ENCODE measurements at regions not wholly inside any gene's neighbourhood (a gene's known extent, or its start where the extent isn't known, plus 50 kb on each side); places are given as distances from the start of the nearest gene placed in this dataset.

DNA sequence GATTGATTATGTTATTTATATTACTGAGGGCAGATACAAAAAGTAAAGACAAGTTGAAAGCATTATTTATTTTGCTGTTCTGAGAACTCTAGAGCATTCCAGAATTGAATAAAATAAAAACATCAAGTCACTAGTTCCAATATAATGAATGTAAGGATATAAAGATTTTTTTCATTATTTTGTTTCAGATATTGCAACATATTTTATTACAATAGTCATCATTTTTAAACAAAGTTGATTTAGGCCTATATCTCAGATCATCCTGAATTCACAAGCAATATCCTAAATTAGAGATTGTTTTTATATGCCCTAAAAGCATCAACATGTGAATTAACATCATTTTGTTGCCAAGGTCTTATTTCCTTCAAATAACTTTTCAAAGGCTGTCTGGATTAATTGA, 535.6 kb upstream of the KCND2 start:
- no peak for TF ChIP-seq POLR2A (IDR thresholded peaks at IDR 0.05)
- TF ChIP-seq, protein P1, sequence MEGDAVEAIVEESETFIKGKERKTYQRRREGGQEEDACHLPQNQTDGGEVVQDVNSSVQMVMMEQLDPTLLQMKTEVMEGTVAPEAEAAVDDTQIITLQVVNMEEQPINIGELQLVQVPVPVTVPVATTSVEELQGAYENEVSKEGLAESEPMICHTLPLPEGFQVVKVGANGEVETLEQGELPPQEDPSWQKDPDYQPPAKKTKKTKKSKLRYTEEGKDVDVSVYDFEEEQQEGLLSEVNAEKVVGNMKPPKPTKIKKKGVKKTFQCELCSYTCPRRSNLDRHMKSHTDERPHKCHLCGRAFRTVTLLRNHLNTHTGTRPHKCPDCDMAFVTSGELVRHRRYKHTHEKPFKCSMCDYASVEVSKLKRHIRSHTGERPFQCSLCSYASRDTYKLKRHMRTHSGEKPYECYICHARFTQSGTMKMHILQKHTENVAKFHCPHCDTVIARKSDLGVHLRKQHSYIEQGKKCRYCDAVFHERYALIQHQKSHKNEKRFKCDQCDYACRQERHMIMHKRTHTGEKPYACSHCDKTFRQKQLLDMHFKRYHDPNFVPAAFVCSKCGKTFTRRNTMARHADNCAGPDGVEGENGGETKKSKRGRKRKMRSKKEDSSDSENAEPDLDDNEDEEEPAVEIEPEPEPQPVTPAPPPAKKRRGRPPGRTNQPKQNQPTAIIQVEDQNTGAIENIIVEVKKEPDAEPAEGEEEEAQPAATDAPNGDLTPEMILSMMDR (IDR thresholded peaks at IDR 0.05), result no peak
